ENCODE measurements at regions not wholly inside any gene's neighbourhood (a gene's known extent, or its start where the extent isn't known, plus 50 kb on each side); places are given as distances from the start of the nearest gene placed in this dataset.

DNA sequence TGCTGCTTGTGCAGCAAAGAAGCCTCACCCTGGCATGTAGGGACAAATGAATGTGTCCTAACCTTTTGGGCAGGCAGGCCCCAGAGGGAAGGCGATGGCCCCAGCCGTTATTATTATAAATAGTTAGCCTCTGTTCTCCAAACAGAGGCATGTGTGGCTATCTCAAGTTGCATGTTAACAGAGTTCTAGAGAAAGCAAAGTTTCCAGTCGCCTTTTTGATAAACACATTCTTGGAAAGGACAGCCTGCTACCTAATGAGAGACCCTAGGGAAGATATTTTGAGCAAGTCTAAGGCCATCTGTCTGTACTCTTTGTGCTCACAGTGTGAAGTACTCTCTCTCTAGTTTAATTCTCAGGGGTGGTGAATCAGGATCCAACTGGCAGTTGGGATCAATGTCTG, 97.4 kb upstream of the FHL2 start:
- intact Hi-C loops (cut with DNase I), result no loop called here
- WGBS, result 40% methylated on average over 3 of the region's 3 CpGs
- H3K4me1 ChIP-seq (replicated peaks), result no peaks in the 10 kb centered on the region
- H3K9me3 ChIP-seq, result no peaks in the 10 kb centered on the region
- no peak overlapping the region for H3K27ac ChIP-seq
- H3K27me3 ChIP-seq (replicated peaks; ENCODE audit: insufficient read depth), result no peaks in the 10 kb centered on the region
- no peaks in the 10 kb centered on the region for H3K36me3 ChIP-seq
- no peak for TF ChIP-seq POLR2A (IDR thresholded peaks at IDR 0.05)
- TF ChIP-seq, protein P1, sequence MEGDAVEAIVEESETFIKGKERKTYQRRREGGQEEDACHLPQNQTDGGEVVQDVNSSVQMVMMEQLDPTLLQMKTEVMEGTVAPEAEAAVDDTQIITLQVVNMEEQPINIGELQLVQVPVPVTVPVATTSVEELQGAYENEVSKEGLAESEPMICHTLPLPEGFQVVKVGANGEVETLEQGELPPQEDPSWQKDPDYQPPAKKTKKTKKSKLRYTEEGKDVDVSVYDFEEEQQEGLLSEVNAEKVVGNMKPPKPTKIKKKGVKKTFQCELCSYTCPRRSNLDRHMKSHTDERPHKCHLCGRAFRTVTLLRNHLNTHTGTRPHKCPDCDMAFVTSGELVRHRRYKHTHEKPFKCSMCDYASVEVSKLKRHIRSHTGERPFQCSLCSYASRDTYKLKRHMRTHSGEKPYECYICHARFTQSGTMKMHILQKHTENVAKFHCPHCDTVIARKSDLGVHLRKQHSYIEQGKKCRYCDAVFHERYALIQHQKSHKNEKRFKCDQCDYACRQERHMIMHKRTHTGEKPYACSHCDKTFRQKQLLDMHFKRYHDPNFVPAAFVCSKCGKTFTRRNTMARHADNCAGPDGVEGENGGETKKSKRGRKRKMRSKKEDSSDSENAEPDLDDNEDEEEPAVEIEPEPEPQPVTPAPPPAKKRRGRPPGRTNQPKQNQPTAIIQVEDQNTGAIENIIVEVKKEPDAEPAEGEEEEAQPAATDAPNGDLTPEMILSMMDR (IDR thresholded peaks at IDR 0.05), result no peak
- TF ChIP-seq POLR2AphosphoS5 (IDR thresholded peaks at IDR 0.05), result no peak
- no peak overlapping the region for H3K4me3 ChIP-seq
- DNase-seq (ENCODE audit: low spot score), result no peak

- TF ChIP-seq POLR2AphosphoS5 (IDR thresholded peaks at IDR 0.05), result no peak
- TF ChIP-seq POLR2A (IDR thresholded peaks at IDR 0.05), result no peak
- TF ChIP-seq, protein P1 (IDR thresholded peaks at IDR 0.05), result no peak
- no peaks in the 10 kb centered on the region for H3K36me3 ChIP-seq
- DNase-seq (ENCODE audit: low spot score), result no peak
- H3K4me3 ChIP-seq, result no peak overlapping the region
- WGBS, result 89% methylated on average over 13 of the region's 13 CpGs
- no peaks in the 10 kb centered on the region for H3K4me1 ChIP-seq (replicated peaks)
- no peaks in the 10 kb centered on the region for H3K9me3 ChIP-seq
- H3K27ac ChIP-seq, result no peak overlapping the region
- intact Hi-C loops (cut with DNase I), result no loop called here
- no peaks in the 10 kb centered on the region for H3K27me3 ChIP-seq (replicated peaks; ENCODE audit: insufficient read depth)
Measured at GRCh38 chr2:105494683-105495425, 96.0 kb upstream of the FHL2 start.

- H3K27ac ChIP-seq, result no peak overlapping the region
- 65% methylated on average over 1 of the region's 1 CpG for WGBS
- no peaks in the 10 kb centered on the region for H3K9me3 ChIP-seq
- no peak for DNase-seq (ENCODE audit: low spot score)
- TF ChIP-seq, protein P1 (IDR thresholded peaks at IDR 0.05), result no peak
- TF ChIP-seq POLR2A (IDR thresholded peaks at IDR 0.05), result no peak
- TF ChIP-seq POLR2AphosphoS5 (IDR thresholded peaks at IDR 0.05), result no peak
- H3K36me3 ChIP-seq, result no peaks in the 10 kb centered on the region
- no peaks in the 10 kb centered on the region for H3K27me3 ChIP-seq (replicated peaks; ENCODE audit: insufficient read depth)
- H3K4me1 ChIP-seq (replicated peaks), result no peaks in the 10 kb centered on the region
- H3K4me3 ChIP-seq, result no peak overlapping the region
- intact Hi-C loops (cut with DNase I), result no loop called here
Measured at GRCh38 chr2:105490956-105491355, 92.1 kb upstream of the FHL2 start.

DNA sequence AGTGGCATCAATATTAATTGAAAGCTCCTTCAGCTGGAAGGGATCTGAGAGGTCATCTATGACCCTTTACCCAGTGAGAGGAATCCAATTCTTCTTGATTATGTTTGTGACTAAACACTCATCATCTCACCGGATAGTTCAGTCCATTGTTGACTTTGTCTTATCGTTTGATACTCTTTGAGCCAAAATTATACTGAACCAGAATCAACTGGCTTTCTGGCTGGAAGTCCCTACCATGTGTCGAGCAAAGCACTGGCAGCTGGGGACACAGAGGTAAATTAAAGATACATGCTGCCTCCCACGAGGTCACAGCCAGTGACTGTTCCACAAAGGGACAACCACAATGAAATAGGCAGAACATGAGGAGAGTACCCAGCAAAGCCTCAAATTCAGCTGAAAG, 91.4 kb upstream of the FHL2 start:
- no peak overlapping the region for H3K27ac ChIP-seq
- intact Hi-C loops (cut with DNase I), result no loop called here

More for the DNA sequence above, 91.4 kb upstream of the FHL2 start:
- Histone ChIP-seq H3K4me1 (replicated peaks) (no peaks in the 10 kb centered on the region), H3K27me3 (replicated peaks; ENCODE audit: insufficient read depth) (no peaks in the 10 kb centered on the region), H3K4me3 (no peak overlapping the region), H3K9me3 (no peaks in the 10 kb centered on the region), H3K36me3 (no peaks in the 10 kb centered on the region)
- TF ChIP-seq POLR2AphosphoS5 (IDR thresholded peaks at IDR 0.05), result no peak
- TF ChIP-seq POLR2A (IDR thresholded peaks at IDR 0.05), result no peak
- TF ChIP-seq, protein P1 (IDR thresholded peaks at IDR 0.05), result no peak
- WGBS, result 51% methylated on average over 4 of the region's 4 CpGs
- no peak for DNase-seq (ENCODE audit: low spot score)
